Neural cell (in vitro differentiated cells): ENCODE measurements at regions not wholly inside any gene's neighbourhood (a gene's known extent, or its start where the extent isn't known, plus 50 kb on each side); places are given as distances from the start of the nearest gene placed in this dataset.

Experiments used
- H2AFZ ChIP-seq: fragments of 200-600, 300-800 bp; sonication (generic), shearing (Covaris generic); 2 replicates; pipeline ENCODE4 v1.6.0; 2014; ENCODE audit warnings: low read depth, mild to moderate bottlenecking, antibody characterized with exemption, low read length, moderate library complexity
- H3F3A ChIP-seq: fragments of 200-600 bp; shearing (Covaris generic); 2 replicates; pipeline ENCODE4 v1.6.1; 2016; ENCODE audit warnings: mild to moderate bottlenecking, moderate library complexity, mixed read lengths, antibody characterized with exemption, low read length; ENCODE audit not compliant: insufficient read depth, poor library complexity, severe bottlenecking
- H3K27ac ChIP-seq: fragments of 200-600, 300-800 bp; sonication (generic), shearing (Covaris generic); 2 replicates; pipeline ENCODE4 v1.5.1; 2014; ENCODE audit warnings: mild to moderate bottlenecking, low read length, moderate library complexity
- H3K27me3 ChIP-seq: fragments of 300-800, 200-600 bp; sonication (generic), shearing (Covaris generic); 2 replicates; pipeline ENCODE4 v1.6.0; 2014; ENCODE audit warnings: mild to moderate bottlenecking, low read depth, low read length, moderate library complexity; ENCODE audit not compliant: insufficient read depth
- H3K36me3 ChIP-seq: fragments of 300-800, 200-600 bp; sonication (generic), shearing (Covaris generic); 2 replicates; pipeline ENCODE4 v1.5.1; 2014; ENCODE audit warnings: mild to moderate bottlenecking, antibody characterized with exemption, low read length, moderate library complexity; ENCODE audit not compliant: insufficient read depth
- H3K4me2 ChIP-seq: fragments of 300-800, 200-600 bp; sonication (generic), shearing (Covaris generic); 2 replicates; pipeline ENCODE4 v1.6.0; 2014; ENCODE audit warnings: mild to moderate bottlenecking, low read length
- H3K4me3 ChIP-seq: fragments of 300-800, 200-600 bp; sonication (generic), shearing (Covaris generic); 2 replicates; pipeline ENCODE4 v1.5.1; 2014; ENCODE audit warnings: mild to moderate bottlenecking, low read length, moderate library complexity
- H3K79me2 ChIP-seq: fragments of 200-600 bp; shearing (Covaris generic); replicated peaks from 2 replicates; pipeline ENCODE4 v1.6.0; 2014; ENCODE audit warnings: mild to moderate bottlenecking, low read length, moderate library complexity; ENCODE audit not compliant: insufficient read depth
- H3K9ac ChIP-seq: fragments of 300-800, 200-600 bp; sonication (generic), shearing (Covaris generic); 2 replicates; pipeline ENCODE4 v1.6.1; 2016; ENCODE audit warnings: mild to moderate bottlenecking, low read length, mixed read lengths
- H3K9me2 ChIP-seq: fragments of 200-600 bp; shearing (Covaris generic); 2 replicates; pipeline ENCODE4 v1.6.1; 2016; ENCODE audit warnings: mild to moderate bottlenecking, low read length, mixed read lengths; ENCODE audit not compliant: insufficient read depth
- H3K9me3 ChIP-seq: fragments of 200-600, 300-800 bp; sonication (generic), shearing (Covaris generic); 2 replicates; pipeline ENCODE4 v1.6.1; 2016; ENCODE audit warnings: mild to moderate bottlenecking, mixed run types, low read length, moderate library complexity, mixed read lengths
- H4K20me1 ChIP-seq: fragments of 200-600 bp; shearing (Covaris generic); 2 replicates; pipeline ENCODE4 v1.6.1; 2016; ENCODE audit warnings: mild to moderate bottlenecking, mixed run types; ENCODE audit not compliant: insufficient read depth
- EP300 ChIP-seq: fragments of 450-650 bp; conservative IDR thresholded peaks from 2 replicates; pipeline ENCODE4 v1.6.1; 2014; ENCODE audit warnings: antibody characterized with exemption, mild to moderate bottlenecking, moderate library complexity; ENCODE audit not compliant: poor library complexity, severe bottlenecking
- EZH2 ChIP-seq: fragments of 200-600, 300-800 bp; shearing (Covaris generic), sonication (generic); IDR thresholded peaks from 2 replicates; pipeline ENCODE4 v1.6.1; 2014; ENCODE audit warnings: antibody characterized with exemption, low read length, borderline replicate concordance, mild to moderate bottlenecking; ENCODE audit not compliant: insufficient read depth, poor library complexity, severe bottlenecking
- MXI1 ChIP-seq: fragments of 450-650 bp; conservative IDR thresholded peaks from 2 replicates; pipeline ENCODE4 v1.6.1; 2014; ENCODE audit warnings: antibody characterized with exemption, mild to moderate bottlenecking; ENCODE audit not compliant: poor library complexity, severe bottlenecking
- POLR2AphosphoS5 ChIP-seq: IDR thresholded peaks from 2 replicates; pipeline ENCODE4 v1.6.1; 2012
- RAD21 ChIP-seq: fragments of 450-650 bp; conservative IDR thresholded peaks from 2 replicates; pipeline ENCODE4 v1.6.1; 2014; ENCODE audit warnings: antibody characterized with exemption, mild to moderate bottlenecking, moderate library complexity
- REST ChIP-seq: IDR thresholded peaks from 2 replicates; pipeline ENCODE4 v1.6.1; 2012; ENCODE audit warnings: borderline replicate concordance
- SMC3 ChIP-seq: fragments of 450-650 bp; conservative IDR thresholded peaks from 2 replicates; pipeline ENCODE4 v1.6.1; 2014; ENCODE audit warnings: antibody characterized with exemption, mild to moderate bottlenecking, moderate library complexity; ENCODE audit not compliant: poor library complexity
- TAF1 ChIP-seq: IDR thresholded peaks from 2 replicates; pipeline ENCODE4 v1.6.1; 2012; ENCODE audit warnings: low read depth
- TF ChIP-seq, protein P1 (sequence below): fragments of 450-650 bp; IDR thresholded peaks from 2 replicates; pipeline ENCODE4 v1.5.1; 2014; ENCODE audit warnings: antibody characterized with exemption, mild to moderate bottlenecking, moderate library complexity; ENCODE audit not compliant: poor library complexity, severe bottlenecking

GRCh38 chr6:56708810-56709597 lies 66.3 kb upstream of the DST start:
- no peaks in the 10 kb centered on the region for H3K27me3 ChIP-seq
- H2AFZ ChIP-seq = no peak overlapping the region
- H3K9ac ChIP-seq = no peak overlapping the region
- H4K20me1 ChIP-seq = no peaks in the 10 kb centered on the region
- no peaks in the 10 kb centered on the region for H3K9me3 ChIP-seq
- H3K27ac ChIP-seq = no peak overlapping the region
- H3K36me3 ChIP-seq = no peaks in the 10 kb centered on the region
- H3F3A ChIP-seq = no peaks in the 10 kb centered on the region
- no peaks in the 10 kb centered on the region for H3K9me2 ChIP-seq
- no peak overlapping the region for H3K4me3 ChIP-seq
- no peak overlapping the region for H3K4me2 ChIP-seq
- peaks cover 13% of the 10 kb centered on the region for H3K79me2 ChIP-seq
- TF ChIP-seq SMC3 (peak; percentile 56), RAD21 (peak; percentile 60), EZH2 (no peak), TAF1 (no peak)
- TF ChIP-seq, protein P1, sequence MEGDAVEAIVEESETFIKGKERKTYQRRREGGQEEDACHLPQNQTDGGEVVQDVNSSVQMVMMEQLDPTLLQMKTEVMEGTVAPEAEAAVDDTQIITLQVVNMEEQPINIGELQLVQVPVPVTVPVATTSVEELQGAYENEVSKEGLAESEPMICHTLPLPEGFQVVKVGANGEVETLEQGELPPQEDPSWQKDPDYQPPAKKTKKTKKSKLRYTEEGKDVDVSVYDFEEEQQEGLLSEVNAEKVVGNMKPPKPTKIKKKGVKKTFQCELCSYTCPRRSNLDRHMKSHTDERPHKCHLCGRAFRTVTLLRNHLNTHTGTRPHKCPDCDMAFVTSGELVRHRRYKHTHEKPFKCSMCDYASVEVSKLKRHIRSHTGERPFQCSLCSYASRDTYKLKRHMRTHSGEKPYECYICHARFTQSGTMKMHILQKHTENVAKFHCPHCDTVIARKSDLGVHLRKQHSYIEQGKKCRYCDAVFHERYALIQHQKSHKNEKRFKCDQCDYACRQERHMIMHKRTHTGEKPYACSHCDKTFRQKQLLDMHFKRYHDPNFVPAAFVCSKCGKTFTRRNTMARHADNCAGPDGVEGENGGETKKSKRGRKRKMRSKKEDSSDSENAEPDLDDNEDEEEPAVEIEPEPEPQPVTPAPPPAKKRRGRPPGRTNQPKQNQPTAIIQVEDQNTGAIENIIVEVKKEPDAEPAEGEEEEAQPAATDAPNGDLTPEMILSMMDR = peak; percentile 65

- H3K79me2 ChIP-seq = peaks cover 10% of the 10 kb centered on the region
- H3K4me2 ChIP-seq = no peak overlapping the region
- no peaks in the 10 kb centered on the region for H3K27me3 ChIP-seq
- no peaks in the 10 kb centered on the region for H4K20me1 ChIP-seq
- H3K4me3 ChIP-seq = no peak overlapping the region
- no peaks in the 10 kb centered on the region for H3K36me3 ChIP-seq
- H3K9me2 ChIP-seq = no peaks in the 10 kb centered on the region
- no peak overlapping the region for H2AFZ ChIP-seq
- no peaks in the 10 kb centered on the region for H3K9me3 ChIP-seq
- no peak overlapping the region for H3K27ac ChIP-seq
- H3F3A ChIP-seq = no peaks in the 10 kb centered on the region
- TF ChIP-seq RAD21 = no peak
- no peak for TF ChIP-seq MXI1
- no peak for TF ChIP-seq EZH2
- TF ChIP-seq TAF1 = no peak
- TF ChIP-seq EP300 = no peak
- no peak for TF ChIP-seq SMC3
- TF ChIP-seq, protein P1 = no peak
- TF ChIP-seq POLR2AphosphoS5 = no peak
- no peak for TF ChIP-seq REST
- H3K9ac ChIP-seq = no peak overlapping the region
Measured at GRCh38 chr6:56706981-56707726, 64.5 kb upstream of the DST start.
